GM21360 (cell line): ENCODE measurements at regions not wholly inside any gene's neighbourhood (a gene's known extent, or its start where the extent isn't known, plus 50 kb on each side); places are given as distances from the start of the nearest gene placed in this dataset.

Experiments
- ATAC-seq: cut with Tn5 transposase; IDR thresholded peaks from one replicate; pipeline ENCODE4 v1.9.1; 2021; ENCODE audit warnings: mild to moderate bottlenecking, moderate library complexity; ENCODE audit not compliant: unreplicated experiment

DNA sequence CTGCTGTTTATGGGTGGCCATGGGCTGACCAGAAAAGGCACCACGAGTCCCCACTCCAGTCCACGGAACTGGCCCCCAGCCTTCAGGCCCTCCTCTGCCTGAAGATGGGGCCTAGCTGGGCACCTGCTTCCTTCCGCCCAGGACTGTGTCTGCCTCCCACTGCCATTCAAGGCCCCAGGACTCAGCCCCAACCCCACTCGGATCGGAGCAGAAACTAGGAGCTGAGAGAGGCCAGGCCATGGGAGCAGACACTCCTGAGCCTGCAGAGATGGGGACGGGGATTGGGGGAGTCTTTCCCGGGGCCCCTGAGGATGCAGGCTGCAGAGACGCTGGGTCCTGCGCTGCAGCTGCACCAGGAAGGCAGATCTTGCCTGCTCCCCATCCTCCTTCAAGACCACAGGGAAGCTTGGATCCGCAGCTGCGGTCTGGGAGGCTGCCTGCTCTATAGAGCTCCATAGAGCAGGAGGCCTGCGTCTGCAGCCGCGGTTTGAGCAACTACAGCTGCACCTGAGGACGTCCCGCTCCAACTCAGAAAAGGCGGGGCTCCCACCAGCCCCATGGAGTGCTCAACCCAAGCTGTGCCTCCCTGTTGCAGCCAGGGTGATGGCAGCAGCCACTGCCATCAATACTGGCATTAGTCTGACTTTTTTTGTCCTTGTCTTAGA lies 383.9 kb upstream of the TMCO5A start:
- no peak for ATAC-seq

DNA sequence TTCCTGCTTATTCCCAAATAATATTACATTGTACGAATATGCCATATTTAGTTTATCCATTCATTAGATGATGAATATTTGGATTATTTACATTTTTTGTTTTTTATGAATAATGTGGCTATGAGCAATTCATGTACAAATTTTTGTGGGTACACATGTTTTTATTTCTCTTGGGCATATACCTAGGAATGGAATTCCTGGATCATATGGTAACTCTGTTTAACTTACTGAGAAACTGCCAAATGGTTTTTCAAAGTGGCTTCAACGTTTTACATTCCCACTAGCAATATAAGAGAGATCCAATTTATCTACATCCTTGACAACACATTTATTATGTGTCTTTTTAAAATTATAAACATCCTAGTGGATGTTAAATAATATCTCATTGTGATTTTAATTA lies 362.0 kb upstream of the TMCO5A start:
- ATAC-seq = no peak

DNA sequence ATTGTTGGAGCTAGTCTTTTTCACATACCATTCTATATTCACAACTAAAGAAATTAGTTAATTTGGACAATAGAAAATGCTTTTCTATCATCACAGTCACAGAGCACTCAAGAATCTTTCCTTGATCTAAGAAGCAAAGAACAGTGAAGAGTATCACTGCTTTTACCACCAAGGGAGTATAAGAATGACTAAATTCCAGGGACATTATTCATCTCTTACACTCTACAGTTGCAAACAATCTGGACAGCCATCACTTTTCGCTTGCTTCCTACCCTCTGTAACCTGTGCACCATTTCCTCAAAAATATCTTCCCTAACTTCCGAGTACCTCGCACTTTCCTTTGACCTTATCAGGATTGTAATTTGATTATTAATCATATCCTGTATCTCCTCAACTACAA lies 359.5 kb upstream of the TMCO5A start:
- no peak for ATAC-seq

DNA sequence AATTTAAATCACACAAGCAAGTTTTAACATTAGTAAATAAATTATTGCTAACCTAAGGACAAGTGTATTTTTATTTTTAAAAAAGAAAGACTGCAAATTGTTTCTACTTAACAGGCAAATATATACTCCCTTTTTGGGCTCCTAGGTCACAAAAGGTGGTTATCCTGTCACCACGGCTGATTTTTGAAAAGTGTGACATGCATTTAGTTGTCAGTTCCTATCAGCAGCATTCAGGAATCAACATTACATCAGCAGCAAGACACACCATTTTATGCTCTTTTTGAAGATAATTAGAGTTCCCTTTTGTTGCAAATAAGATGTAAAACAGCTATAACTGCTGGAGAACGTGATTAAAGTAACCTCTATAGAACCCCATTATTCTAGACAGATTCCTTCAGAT lies 357.5 kb upstream of the TMCO5A start:
- no peak for ATAC-seq

DNA sequence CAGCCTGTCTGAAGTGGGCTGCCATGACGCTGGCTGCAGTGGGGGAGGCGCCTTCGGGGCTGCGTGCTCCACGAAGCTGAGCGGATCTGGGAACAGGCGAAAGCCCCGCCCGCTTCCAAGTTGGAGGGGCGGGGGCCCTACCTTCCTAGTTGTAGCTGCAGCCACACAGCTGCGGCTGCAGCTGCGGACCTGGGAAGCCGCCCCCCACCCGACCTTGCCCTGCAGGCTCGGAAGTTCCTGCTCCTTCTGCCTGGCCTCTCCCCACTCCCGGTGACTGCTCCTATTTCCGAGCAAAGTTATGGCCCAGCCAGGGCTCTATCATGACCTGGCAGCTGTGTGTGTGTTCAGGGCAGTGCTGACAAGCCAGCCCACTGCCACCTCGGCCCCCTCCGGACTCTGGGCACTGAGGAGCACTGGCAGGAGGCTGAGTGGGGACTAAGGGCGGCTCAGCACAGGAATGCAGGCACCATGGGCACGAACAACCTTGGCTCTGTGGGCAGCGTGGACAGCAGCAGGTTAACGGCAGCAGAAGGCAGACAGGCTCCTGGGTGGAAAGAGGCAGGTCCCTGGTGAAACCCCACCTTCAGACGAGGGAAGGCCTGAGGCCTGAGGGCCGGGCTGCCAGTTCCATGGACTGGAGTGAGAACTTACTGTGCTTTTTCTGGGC lies 352.4 kb upstream of the TMCO5A start:
- ATAC-seq = no peak

DNA sequence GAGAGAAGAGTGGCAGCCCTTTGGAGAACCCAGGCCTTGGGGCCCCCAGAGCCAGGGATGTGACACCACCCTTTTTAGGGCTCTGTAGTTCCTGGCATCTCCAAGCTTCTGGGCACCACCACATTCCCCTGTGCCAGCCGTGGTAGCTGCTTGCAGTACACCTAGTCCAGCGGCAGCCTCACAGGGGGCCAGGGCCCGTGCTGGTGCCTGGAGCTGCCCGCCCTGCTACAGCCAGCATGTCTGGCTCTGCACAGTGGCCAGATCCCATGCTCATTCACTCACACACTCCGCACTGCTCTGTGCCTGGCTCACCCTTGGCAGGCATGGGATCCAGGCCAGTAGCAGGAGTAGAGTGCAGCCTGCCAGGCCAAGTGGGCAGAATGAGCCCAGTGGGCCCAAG lies 351.6 kb upstream of the TMCO5A start:
- ATAC-seq = no peak

DNA sequence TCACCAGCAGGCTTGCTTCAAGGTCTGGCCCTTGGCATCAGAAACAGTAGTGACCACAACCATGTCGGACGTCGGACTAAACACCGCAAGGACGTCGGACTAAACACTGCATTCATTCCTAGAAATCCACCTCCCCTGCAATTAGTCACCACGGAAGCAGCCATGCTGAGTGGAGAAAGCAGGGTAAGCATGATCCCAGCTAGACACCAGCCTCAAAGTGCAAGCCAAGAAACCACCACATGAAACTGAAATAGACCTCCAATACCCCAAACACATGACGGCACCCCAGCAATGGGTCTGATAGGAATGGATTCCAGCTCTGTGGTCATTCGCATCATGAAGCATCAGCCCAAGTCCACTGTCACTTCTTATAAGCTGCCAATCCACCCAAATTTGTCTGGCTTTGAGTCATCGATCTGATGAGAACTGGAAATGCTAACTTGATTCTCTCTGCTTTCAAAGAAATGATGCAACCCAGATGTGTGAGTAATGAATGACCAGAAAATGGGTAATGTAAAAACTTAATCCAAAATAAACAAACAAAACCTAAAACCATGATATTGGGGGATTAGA lies 348.3 kb upstream of the TMCO5A start:
- no peak for ATAC-seq

DNA sequence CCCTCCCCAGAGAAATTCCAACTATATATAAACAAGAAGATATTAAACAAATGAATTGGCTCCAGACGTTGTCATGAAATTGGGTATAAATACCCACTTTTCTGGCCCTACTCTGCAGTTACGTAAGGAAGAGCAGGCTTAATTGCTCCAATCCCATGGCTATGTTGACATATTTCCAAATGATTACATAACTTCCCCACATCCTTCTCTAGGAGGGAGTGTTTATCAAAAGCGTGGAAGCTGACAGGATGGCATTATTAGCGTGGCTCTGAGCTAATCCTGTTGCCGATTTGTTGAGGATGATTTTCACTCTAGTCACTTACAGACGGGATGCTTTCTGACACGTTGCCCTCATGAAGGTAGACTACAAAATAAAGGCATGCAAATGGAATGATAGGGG lies 347.5 kb upstream of the TMCO5A start:
- no peak for ATAC-seq

DNA sequence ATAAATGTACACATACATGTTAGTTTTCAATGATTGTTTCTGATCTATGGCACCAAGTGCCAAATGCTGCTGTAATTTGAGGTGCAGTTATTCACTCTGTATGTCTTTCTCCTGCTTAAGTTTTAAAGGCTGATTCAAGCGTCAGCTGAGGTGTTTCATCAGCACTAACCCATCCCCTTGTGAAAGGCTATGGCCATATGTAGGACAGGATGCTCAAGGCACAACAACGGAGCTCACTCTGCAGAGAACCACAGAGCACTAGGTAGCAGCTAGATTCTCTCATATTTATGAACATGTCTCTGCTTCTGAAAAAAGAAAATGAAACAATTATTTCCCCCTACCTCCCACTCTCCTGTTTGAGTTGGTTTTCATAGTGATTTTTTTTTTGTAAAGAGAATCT lies 340.0 kb upstream of the TMCO5A start:
- ATAC-seq = no peak

DNA sequence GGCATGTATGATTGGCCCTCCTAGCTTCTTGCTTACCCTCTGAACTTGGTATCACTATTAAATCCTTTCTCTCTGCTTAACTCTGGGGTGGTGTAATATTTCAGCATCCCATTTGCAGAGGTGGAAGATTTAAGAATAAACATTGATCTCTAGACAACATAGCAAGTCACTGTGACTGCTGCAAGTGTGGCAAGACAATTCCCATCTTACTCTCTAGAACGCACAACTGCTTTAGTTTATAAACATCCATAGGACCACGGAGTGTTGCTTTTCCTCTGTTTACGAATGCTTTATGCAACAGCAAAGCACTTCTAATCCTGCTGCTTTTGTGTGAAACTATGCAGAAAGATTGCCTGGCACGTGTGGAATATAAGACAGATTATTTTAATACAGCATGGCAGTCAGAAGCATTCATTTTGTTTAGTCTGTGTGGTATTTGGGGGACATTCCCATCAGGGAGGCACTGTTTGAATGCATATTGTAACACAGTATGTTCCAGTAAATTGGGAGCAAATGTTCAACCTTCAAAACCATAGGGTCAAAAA lies 338.9 kb upstream of the TMCO5A start:
- no peak for ATAC-seq

DNA sequence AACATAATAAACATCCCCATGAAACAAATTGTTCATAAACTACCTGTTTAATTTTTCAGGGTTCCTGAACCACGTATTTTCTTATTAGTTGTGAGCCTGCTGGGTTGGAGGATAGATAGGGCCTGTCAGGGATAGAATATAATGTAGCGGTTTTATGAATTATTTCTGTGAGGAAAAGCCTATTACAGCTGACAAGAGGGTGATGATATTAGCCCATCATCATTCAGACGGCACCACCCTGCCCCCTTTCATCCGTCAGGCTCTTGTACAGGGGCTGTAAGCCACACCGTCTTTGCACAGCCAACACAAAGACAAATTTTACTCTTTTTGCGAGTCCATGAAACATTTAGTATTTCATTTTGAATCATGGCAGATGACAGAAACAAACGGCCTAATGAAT lies 335.3 kb upstream of the TMCO5A start:
- ATAC-seq = no peak

DNA sequence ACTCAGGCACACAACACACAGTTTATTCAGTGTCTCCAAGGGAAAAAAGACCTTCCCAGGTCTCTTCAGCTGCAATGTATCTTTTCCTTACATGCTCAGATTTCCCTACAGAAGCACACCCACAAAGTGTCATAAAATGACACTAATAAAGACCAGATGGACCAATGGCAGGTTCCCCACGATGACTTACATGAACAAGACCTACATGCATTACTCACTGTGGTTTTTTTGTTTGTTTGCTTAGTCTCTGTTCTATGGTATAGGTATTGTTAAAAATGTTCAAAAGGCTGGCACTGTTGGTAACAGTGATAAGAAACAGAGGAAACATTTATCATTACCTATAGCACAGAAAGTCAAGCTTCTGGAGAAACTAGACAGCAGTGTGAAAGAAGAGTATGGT lies 318.2 kb upstream of the TMCO5A start:
- ATAC-seq = no peak

DNA sequence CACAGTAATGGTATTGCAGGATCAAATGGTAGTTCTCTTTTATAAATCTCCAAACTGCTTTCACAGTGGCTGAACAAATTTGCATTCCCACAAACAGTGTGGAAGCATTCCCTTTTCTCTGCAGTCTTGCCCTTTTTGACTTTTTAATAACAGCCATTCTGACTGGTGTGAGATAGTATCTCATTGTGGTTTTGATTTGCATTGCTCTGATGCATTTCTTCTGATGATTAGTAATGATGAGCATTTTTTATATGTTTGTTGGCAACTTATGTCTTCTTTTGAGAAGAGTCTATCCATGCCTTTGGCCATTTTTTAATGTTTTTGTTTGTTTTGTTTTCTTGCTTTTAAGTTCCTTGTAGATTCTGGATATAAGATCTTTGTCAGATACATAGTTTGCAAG lies 316.1 kb upstream of the TMCO5A start:
- ATAC-seq = no peak

DNA sequence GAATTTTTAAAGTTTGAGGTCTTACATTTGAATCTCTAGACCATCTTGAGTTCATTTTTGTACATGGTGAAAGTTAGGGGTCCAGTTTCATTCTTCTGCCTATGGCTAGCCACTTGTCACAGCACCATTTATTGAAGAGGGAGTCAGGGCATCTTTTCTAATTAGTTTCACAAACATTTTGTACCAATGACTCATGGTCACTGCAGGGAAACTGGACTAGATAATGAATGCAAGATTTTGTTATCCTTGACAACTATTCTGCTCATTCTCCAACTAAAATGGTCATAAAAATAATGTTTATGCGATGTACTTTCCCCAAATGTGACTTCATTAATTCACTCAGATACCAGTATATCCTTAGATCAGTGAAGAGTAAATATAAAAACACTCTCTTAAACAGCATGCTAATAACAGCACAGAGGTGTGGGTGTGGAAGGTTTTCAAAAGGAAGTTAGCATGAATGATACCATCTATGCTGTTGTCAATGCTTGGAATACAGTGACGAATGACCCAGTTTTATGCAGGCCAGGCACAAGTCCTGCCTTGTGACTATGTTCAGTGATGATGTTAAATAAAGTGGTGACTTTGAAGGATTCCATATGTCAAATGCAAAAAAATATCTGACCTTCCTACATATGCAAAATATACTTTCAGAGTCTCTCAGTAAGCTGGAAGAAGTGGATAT lies 314.9 kb upstream of the TMCO5A start:
- ATAC-seq = no peak

DNA sequence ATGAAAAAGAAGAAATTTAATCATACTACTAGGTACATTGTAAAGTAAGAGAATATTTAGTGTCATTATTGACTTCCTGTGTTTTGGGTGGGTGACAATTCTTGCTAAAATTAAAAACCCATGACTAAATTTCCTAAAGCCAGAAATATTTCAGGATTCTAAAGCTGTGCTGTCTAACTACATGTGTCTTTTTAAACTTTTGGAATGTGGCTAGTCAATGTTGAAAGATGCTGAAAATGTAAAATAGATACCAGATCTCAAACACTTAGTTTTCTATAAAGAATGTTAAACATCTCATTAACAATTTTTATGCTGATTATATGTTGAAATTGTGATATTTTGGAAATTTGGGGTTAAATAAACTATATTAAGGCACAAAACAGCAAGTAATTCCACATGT lies 308.9 kb upstream of the TMCO5A start:
- ATAC-seq = no peak

DNA sequence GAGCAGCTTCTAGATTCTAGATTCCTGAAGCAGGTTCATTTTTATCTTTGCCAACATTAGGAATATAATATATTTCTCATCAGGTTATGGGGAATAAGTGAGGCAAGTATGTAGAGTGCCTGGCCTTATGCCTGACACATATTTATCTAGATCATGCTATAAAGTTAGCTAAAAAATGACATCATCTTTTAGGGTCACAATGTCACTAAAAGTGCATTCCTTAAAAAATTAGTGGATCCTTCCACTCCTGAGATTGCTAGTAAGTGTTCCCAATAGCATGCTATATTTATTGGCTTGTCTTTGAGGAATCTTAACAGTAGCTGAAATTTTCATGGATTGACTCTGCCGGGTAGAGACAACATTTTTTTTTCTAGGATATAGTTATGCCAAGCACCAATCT lies 305.9 kb upstream of the TMCO5A start:
- ATAC-seq = no peak

DNA sequence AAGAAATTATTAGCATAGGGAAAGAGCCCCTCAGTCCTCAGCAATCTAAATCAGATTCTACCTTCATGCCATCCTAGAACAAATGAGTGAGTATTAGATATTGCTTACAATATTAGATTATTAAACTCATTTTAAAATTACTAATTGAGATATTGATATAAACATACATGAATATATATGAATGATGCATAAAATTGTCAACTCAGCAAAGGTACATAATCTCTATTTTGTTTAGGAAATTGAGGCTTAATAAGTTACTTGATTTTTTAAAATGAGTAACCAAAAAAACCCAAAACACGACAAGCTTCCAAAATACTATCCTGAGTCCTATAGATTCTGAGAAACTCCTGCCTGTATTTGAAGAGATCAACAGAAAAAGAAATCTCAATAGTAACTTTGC lies 297.7 kb upstream of the TMCO5A start:
- ATAC-seq = no peak

DNA sequence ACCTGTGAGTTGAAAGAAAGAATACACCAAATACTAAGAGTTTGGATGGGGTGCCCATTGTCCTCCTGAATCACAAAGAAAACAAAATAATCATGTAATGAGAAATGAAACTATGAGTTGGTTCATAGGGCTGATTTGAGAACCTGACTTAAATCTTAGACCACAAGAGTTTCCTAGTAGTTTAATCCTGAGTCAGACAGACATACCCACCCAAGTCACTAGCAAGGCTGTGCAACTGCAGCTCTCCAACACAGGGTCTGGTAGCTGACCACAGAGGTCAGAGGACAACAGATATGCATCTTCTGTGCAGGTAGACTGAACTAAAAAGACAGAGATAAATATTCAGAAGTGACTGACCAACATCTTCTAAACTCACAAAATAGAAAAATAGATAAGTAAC lies 296.3 kb upstream of the TMCO5A start:
- ATAC-seq = no peak

DNA sequence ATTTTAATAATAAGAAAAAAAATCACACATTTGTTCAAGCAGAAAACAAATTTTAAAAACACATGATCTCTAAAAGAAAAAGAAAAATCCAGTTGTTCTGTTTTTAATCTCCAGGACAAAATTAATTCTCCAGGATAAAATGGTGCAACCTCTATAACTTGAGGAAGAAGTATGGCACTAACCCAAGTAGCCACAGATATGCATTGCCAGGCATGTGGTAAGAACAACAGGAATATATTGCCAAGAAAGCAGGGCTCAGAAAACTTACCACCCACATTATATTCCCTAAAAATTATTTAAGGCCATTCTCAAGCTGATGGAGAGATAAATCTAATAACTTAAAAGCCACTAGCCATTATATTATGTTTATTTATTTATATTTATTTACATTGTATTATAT lies 295.7 kb upstream of the TMCO5A start:
- ATAC-seq = no peak

DNA sequence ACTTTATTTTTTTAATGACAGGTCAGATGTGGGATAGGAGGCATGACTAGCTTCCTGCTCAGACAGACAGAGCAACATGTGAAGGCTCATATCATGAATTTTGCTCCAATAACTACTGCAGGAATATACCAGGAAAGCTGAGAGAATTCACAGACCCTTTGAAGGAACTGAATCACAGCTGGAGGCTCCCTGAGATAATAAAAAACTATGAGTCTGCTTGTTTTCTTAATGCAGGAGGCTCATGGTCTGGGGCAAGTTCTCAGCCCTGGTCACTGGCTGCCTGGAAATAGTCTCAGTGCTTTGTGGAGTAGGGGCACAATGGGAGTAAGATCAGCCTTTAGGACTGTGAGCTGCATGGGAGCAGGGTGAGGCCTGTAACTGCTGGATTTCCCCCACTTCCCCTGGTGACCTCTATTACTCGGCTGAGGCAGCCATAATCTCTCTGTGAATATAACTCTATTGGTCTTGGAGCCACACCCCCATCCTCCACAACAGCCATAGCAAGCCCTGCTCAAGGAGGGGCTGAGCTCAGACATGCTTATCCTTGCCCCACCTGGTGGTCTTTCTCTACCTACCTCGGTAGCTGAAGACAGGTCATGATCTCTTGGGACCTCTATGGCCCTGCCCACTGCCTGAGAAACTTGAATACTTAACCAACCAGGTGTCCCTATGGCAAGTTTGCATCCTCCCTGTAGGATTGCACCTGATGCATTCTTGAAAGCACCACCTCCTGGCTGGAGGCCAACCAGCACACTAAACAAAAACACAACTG lies 281.6 kb upstream of the TMCO5A start:
- ATAC-seq = no peak

DNA sequence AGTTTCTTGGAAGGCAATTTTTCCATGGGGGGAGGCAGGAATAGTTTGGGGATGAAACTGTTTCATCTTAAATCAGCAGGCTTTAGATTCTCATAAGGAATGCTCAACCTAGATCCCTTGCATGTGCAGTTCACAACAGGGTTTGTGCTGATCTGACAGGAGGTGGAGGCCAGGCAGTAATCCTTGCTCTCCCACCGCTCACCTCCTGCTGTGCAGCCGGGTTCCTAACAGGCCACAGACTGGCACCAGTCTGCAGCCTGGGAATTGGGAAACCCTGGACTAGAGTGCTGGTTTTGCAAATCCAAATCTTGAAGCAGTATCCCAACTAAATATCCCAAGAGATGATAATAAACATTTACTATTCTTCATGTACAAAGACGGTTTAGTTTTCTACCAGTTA lies 256.3 kb upstream of the TMCO5A start:
- ATAC-seq = no peak
